Stomach (tissue), 4 donors: ENCODE measurements at regions not wholly inside any gene's neighbourhood (a gene's known extent, or its start where the extent isn't known, plus 50 kb on each side); places are given as distances from the start of the nearest gene placed in this dataset.

Source experiments
- POLR2A ChIP-seq, 4 donors: fragments of 450-650 bp; IDR thresholded peaks; one replicate each; pipeline ENCODE4 v1.6.1; 2016; ENCODE audit warnings: antibody characterized with exemption in 4 of 4, control low read depth in 2 of 4, mild to moderate bottlenecking in 1 of 4, moderate library complexity in 1 of 4
- POLR2AphosphoS5 ChIP-seq, 3 donors: sonication (generic); formaldehyde crosslinking; IDR thresholded peaks; one replicate each; pipeline ENCODE4 v1.6.1; 2016; ENCODE audit warnings: antibody characterized with exemption in 3 of 3
- TF ChIP-seq, protein P1 (sequence below), 7 experiments: fragments of 450-650 bp in 4 of 7; fragments of 200-600 bp in 3 of 7; sonication (generic) in 3 of 7; IDR thresholded peaks; one replicate each; pipeline ENCODE4 v1.5.1; 2016 to 2019; ENCODE audit warnings: antibody characterized with exemption in 7 of 7, control low read depth in 2 of 7, mild to moderate bottlenecking in 1 of 7

DNA sequence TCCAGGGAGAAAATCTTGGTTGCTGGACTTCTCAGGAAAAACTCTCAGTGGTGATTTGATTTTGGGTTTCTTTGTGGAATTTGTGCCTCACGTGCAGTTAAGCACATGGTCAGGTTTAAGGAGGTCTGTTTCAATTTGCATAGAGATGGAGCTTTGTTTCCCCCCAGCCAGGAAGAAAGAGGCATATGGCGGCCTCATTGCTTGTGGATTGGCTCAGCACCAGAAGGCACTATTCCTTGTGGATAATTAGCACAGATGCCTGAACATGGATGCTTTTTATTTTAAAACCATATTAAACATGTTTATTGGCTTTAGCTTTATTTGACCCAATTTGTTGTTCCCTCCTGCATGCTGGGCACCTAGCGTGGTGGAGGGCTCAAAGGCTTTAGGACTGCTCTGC is 125.1 kb upstream of the RGMA start:
- TF ChIP-seq POLR2A (IDR thresholded peaks at IDR 0.05), result no peak
- TF ChIP-seq, protein P1, sequence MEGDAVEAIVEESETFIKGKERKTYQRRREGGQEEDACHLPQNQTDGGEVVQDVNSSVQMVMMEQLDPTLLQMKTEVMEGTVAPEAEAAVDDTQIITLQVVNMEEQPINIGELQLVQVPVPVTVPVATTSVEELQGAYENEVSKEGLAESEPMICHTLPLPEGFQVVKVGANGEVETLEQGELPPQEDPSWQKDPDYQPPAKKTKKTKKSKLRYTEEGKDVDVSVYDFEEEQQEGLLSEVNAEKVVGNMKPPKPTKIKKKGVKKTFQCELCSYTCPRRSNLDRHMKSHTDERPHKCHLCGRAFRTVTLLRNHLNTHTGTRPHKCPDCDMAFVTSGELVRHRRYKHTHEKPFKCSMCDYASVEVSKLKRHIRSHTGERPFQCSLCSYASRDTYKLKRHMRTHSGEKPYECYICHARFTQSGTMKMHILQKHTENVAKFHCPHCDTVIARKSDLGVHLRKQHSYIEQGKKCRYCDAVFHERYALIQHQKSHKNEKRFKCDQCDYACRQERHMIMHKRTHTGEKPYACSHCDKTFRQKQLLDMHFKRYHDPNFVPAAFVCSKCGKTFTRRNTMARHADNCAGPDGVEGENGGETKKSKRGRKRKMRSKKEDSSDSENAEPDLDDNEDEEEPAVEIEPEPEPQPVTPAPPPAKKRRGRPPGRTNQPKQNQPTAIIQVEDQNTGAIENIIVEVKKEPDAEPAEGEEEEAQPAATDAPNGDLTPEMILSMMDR (IDR thresholded peaks at IDR 0.05), result no peak
- TF ChIP-seq POLR2AphosphoS5 (IDR thresholded peaks at IDR 0.05), result no peak
